OCI-LY3 (cell line): ENCODE measurements at regions not wholly inside any gene's neighbourhood (a gene's known extent, or its start where the extent isn't known, plus 50 kb on each side); places are given as distances from the start of the nearest gene placed in this dataset.
"Not testable (repeated sequence)": the region's sequence is repeated elsewhere in the genome, so short reads cannot be mapped to it uniquely, and the experiment has no call there.

ENCODE experiments used
- H2AFZ ChIP-seq: fragments of 200-600, 300-600 bp; shearing (Covaris generic); 2 replicates; pipeline ENCODE4 v1.6.0; 2014; ENCODE audit warnings: antibody characterized with exemption, low read depth, low read length
- H3K27ac ChIP-seq: fragments of 200-600, 300-600 bp; sonication (generic); 2 replicates; pipeline ENCODE4 v1.5.1; 2014; ENCODE audit warnings: mild to moderate bottlenecking, low read length, moderate library complexity, mixed read lengths
- H3K27me3 ChIP-seq: fragments of 200-600, 300-600 bp; sonication (generic); 2 replicates; pipeline ENCODE4 v1.6.1; 2014; ENCODE audit warnings: low read depth, low read length, mixed read lengths
- H3K36me3 ChIP-seq: fragments of 200-600, 300-600 bp; sonication (generic); replicated peaks from 2 replicates; pipeline ENCODE3; 2014; ENCODE audit warnings: low read depth, low read length, mixed read lengths
- H3K4me1 ChIP-seq: fragments of 300-600, 200-600 bp; sonication (generic); 2 replicates; pipeline ENCODE4 v1.6.1; 2014; ENCODE audit warnings: low read length, mixed read lengths
- H3K4me2 ChIP-seq: fragments of 200-600, 300-600 bp; sonication (generic); 2 replicates; pipeline ENCODE4 v1.6.1; 2014; ENCODE audit warnings: low read length, mixed read lengths
- H3K4me3 ChIP-seq: fragments of 300-600, 200-600 bp; sonication (generic); 2 replicates; pipeline ENCODE4 v1.5.1; 2014; ENCODE audit warnings: antibody characterized with exemption, mild to moderate bottlenecking, low read length, moderate library complexity
- H3K79me2 ChIP-seq: fragments of 300-600, 200-600 bp; shearing (Covaris generic); 2 replicates; pipeline ENCODE4 v1.6.1; 2014; ENCODE audit warnings: mild to moderate bottlenecking, low read length, mixed read lengths
- H3K9ac ChIP-seq: fragments of 300-600, 200-600 bp; shearing (Covaris generic); 2 replicates; pipeline ENCODE4 v1.6.0; 2014; ENCODE audit warnings: mild to moderate bottlenecking, low read length, moderate library complexity
- H3K9me3 ChIP-seq: fragments of 200-600, 300-600 bp; shearing (Covaris generic); 2 replicates; pipeline ENCODE4 v1.6.1; 2014; ENCODE audit warnings: low read length, mixed read lengths; ENCODE audit not compliant: insufficient read depth
- H4K20me1 ChIP-seq: fragments of 200-600, 300-600 bp; sonication (generic); 2 replicates; pipeline ENCODE4 v1.6.1; 2016; ENCODE audit warnings: low read length, mixed read lengths; ENCODE audit not compliant: insufficient read depth
- EZH2phosphoT487 ChIP-seq: fragments of 200-600 bp; shearing (Covaris generic); IDR thresholded peaks from 2 replicates; pipeline ENCODE4 v1.6.1; 2018; ENCODE audit warnings: antibody characterized with exemption, mixed run types, low read depth
- TF ChIP-seq, protein P1 (sequence below): fragments of 200-600, 300-600 bp; sonication (generic); IDR thresholded peaks from 2 replicates; pipeline ENCODE4 v1.5.1; 2014; ENCODE audit warnings: antibody characterized with exemption, low read length, low read depth

DNA sequence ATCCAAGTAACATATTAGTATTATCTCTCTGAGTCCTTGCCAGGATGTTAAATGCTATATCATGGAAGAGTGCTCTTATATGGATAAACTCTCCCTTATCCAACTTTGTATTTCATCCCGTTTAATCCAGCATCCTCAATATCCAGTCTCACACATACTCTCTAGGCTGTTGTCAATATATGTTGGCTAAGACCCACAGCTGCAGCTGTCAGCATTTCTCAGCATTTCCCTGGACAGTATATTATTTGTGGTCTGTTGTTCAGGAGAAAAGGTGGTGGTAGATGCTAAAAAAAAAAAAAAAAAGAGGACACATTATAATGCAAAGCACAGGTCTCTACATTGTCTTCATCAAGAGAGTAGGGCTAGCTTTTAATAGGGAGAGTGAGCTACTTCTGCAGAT, 1368.0 kb upstream of the ZEB2 start:
- Histone ChIP-seq H3K4me3 (no peak overlapping the region), H4K20me1 (no peaks in the 10 kb centered on the region), H3K27ac (no peak overlapping the region), H3K9me3 (no peaks in the 10 kb centered on the region), H2AFZ (no peak overlapping the region), H3K79me2 (no peaks in the 10 kb centered on the region), H3K27me3 (no peaks in the 10 kb centered on the region), H3K36me3 (no peaks in the 10 kb centered on the region), H3K4me1 (no peaks in the 10 kb centered on the region), H3K4me2 (no peak overlapping the region), H3K9ac (no peak overlapping the region)
- TF ChIP-seq, protein P1, sequence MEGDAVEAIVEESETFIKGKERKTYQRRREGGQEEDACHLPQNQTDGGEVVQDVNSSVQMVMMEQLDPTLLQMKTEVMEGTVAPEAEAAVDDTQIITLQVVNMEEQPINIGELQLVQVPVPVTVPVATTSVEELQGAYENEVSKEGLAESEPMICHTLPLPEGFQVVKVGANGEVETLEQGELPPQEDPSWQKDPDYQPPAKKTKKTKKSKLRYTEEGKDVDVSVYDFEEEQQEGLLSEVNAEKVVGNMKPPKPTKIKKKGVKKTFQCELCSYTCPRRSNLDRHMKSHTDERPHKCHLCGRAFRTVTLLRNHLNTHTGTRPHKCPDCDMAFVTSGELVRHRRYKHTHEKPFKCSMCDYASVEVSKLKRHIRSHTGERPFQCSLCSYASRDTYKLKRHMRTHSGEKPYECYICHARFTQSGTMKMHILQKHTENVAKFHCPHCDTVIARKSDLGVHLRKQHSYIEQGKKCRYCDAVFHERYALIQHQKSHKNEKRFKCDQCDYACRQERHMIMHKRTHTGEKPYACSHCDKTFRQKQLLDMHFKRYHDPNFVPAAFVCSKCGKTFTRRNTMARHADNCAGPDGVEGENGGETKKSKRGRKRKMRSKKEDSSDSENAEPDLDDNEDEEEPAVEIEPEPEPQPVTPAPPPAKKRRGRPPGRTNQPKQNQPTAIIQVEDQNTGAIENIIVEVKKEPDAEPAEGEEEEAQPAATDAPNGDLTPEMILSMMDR, result no peak
- TF ChIP-seq EZH2phosphoT487, result no peak

DNA sequence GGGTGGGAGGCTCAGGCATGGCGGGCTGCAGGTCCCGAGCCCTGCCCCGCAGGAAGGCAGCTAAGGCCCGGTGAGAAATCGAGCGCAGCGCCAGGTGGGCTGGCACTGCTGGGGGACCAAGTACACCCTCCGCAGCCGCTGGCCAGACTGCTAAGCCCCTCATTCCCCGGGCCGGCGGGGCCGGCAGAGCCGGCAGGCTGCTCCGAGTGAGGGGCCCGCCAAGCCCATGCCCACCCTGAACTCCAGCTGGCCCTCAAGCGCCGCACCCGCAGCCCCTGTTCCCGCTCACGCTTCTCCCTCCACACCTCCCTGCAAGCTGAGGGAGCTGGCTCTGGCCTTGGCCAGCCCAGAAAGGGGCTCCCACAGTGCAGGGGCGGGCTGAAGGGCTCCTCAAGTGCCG, 1361.1 kb upstream of the ZEB2 start:
- not testable (repeated sequence) for H3K9ac ChIP-seq, H3K79me2 ChIP-seq, H4K20me1 ChIP-seq, H3K36me3 ChIP-seq, H3K27ac ChIP-seq, H3K27me3 ChIP-seq, H3K4me3 ChIP-seq, H3K4me1 ChIP-seq, H3K4me2 ChIP-seq, H3K9me3 ChIP-seq, H2AFZ ChIP-seq

DNA sequence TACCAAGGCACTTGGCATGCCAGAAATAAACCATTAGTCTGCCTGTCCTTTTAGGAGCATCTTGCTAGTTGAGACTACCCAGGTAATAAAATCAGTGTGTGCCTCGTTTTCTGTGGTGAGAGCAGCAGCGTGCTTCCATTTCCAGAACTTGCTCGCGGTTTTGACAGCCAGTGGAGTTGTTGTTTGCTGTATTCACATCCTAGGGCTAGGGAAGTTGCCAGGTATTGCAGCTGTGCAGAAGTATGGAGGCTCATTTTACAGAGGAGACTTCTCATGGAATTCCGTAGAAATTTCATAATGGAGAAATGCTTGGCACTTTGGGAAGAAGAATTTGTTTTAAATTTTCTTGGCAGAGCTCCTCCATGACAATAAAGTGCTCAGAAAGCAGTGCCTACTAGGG, 1355.1 kb upstream of the ZEB2 start:
- no peaks in the 10 kb centered on the region for H3K36me3 ChIP-seq
- no peak overlapping the region for H3K4me3 ChIP-seq
- H3K9ac ChIP-seq, result no peak overlapping the region
- no peaks in the 10 kb centered on the region for H3K9me3 ChIP-seq
- no peak overlapping the region for H3K27ac ChIP-seq
- no peak for TF ChIP-seq EZH2phosphoT487
- TF ChIP-seq, protein P1, result no peak
- no peaks in the 10 kb centered on the region for H4K20me1 ChIP-seq
- no peak overlapping the region for H3K4me2 ChIP-seq
- no peaks in the 10 kb centered on the region for H3K79me2 ChIP-seq
- no peak overlapping the region for H2AFZ ChIP-seq
- no peaks in the 10 kb centered on the region for H3K27me3 ChIP-seq
- no peaks in the 10 kb centered on the region for H3K4me1 ChIP-seq

DNA sequence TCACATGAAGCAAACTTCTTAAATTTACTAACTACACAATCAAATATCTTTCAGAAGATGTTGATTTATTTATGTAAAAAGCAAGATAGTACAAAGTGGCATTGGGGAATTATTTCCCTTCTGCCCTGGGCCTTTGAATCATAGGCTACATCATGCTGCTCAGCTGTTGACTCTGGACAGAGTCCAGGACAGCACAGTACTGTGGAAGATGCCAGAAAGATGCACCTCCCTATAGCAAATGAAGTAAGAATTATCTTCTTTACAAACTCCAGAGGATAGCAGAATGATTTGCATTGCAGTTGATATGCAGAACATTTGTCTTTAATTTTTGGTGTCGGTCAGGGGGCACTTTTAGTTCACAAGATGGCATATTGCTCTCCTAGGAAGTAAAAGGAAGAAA, 1354.5 kb upstream of the ZEB2 start:
- no peaks in the 10 kb centered on the region for H3K4me1 ChIP-seq
- no peaks in the 10 kb centered on the region for H3K36me3 ChIP-seq
- TF ChIP-seq, protein P1, result no peak
- no peak for TF ChIP-seq EZH2phosphoT487
- no peak overlapping the region for H3K4me3 ChIP-seq
- H4K20me1 ChIP-seq, result no peaks in the 10 kb centered on the region
- no peaks in the 10 kb centered on the region for H3K9me3 ChIP-seq
- H3K27ac ChIP-seq, result no peak overlapping the region
- no peak overlapping the region for H3K4me2 ChIP-seq
- no peaks in the 10 kb centered on the region for H3K79me2 ChIP-seq
- no peaks in the 10 kb centered on the region for H3K27me3 ChIP-seq
- no peak overlapping the region for H3K9ac ChIP-seq
- no peak overlapping the region for H2AFZ ChIP-seq

DNA sequence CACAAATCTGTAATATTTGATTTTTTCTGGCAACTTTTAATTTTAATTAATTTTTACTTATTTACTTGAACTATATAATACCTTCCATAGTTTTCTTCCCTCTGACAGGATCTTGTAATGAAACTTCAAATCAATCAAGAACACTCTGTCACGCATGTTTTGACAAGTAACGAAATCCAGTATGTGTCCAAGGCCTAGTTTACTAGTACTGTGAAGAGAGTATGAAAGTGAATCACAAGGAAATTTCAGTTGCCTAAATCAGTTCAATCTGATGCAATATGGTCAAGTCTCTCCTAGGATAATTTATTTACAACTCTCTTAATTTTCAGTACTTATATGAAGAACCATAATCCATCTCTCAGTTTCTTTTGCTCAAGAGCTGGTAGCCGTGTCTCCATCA, 1344.6 kb upstream of the ZEB2 start:
- H3K4me2 ChIP-seq, result no peak overlapping the region
- H3K9ac ChIP-seq, result no peak overlapping the region
- H2AFZ ChIP-seq, result no peak overlapping the region
- H3K27me3 ChIP-seq, result no peaks in the 10 kb centered on the region
- H3K36me3 ChIP-seq, result no peaks in the 10 kb centered on the region
- H3K79me2 ChIP-seq, result no peaks in the 10 kb centered on the region
- H3K4me3 ChIP-seq, result no peak overlapping the region
- H3K27ac ChIP-seq, result no peak overlapping the region
- H4K20me1 ChIP-seq, result no peaks in the 10 kb centered on the region
- no peaks in the 10 kb centered on the region for H3K4me1 ChIP-seq
- no peaks in the 10 kb centered on the region for H3K9me3 ChIP-seq
- TF ChIP-seq, protein P1, result no peak
- no peak for TF ChIP-seq EZH2phosphoT487
